HG03045 (cell line): ENCODE measurements at regions not wholly inside any gene's neighbourhood (a gene's known extent, or its start where the extent isn't known, plus 50 kb on each side); places are given as distances from the start of the nearest gene placed in this dataset.
A peak's percentile ranks its signal among the peaks of the same experiment; 100 is the strongest.
"Not testable (repeated sequence)": the region's sequence is repeated elsewhere in the genome, so short reads cannot be mapped to it uniquely, and the experiment has no call there.

ENCODE experiments used
- ATAC-seq: cut with Tn5 transposase; IDR thresholded peaks from one replicate; pipeline ENCODE4 v1.9.1; 2021; ENCODE audit warnings: mild to moderate bottlenecking, moderate library complexity; ENCODE audit not compliant: unreplicated experiment

DNA sequence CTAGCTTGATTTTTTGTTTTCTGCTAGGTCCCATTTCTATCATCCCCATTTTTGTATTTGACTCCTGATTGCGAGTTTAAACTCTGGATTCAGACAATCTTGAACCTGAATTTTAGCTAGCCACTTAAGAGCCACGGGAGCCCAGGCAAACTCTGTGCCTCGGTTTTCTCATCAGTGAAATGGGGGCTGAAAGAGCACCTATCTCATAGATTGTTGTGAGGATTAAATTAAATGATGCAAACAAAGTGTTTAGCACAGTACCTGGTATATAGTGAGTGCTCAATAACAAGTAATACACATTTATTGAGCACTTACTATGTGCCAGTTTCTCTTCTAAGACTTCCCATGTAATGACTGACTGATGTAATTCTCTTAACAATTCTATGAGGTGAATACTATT, 158.1 kb upstream of the POU3F1 start:
- no peak for ATAC-seq

DNA sequence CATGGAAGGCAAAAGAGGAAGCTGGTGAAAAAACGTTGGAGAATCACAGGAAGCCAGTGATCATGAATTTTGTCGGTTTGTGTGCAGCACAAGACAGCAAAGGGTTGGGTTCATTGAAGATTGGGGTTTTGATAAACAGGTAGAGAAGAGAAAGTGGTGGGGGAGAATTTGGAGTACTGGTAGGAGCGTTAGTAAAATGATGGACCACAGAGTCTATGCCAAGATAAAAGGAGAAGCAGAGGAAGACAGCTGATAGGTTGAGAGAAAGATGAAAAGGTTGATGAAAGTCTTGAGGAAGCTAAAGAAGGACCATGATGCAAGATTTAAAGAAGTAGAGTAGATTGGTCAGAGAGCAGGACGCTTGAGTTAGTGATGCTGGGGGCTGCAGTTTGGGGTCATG, 156.8 kb upstream of the POU3F1 start:
- no peak for ATAC-seq

DNA sequence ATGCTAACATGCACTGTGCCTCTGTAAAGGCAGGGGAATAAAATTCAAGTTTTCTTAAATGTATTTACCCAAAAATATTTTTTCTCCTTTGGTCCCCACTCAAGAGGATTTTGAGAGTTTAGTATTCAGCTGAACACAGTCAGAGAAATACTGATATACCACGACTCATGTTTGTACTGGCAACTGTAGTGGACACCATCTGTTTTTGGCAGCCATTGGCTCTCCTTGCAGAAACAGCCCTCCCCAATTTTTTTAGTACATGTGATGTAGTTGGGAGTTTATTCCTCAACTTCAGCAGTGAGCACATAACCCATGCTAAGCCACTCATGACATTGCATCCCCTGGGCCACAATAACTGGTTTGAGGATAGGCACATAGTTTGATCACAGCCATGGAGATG, 154.8 kb upstream of the POU3F1 start:
- no peak for ATAC-seq

DNA sequence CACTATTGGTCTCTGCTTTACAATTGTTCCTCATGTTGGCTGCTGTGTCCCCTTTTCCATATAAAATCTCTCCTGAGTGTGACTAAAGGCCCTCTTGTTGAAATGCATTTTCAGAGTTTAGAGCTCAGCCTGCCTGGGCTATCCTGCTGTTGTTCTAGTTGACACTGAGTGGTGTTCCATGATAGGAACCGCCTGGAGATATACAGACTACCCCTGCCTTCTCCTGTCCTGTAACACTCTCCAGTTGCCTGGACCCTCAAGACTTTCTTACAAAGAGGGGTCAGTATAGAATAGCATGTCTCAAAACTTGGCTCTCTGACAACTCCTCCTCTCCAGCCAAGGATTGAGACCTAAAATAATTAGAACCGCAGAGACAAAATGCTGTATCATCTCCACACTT, 152.0 kb upstream of the POU3F1 start:
- no peak for ATAC-seq

DNA sequence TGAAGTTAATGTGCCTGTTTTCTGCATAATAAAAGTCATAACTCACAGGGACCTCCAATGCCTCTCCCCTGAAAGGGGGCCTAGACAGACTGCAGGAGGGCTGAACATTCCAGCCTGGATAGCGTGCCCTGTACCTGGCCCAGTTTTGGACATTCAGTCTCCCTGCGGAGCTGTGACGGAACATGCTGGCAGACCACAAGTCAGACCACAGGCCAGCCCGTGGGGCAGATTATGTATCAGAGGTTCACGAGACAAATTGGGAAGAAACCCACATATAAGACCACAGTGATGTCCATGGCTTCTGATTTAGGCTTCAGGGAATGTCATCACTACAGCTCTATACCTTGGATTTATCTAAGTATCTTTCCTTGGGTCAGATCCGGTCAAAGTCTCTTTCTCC, 151.5 kb upstream of the POU3F1 start:
- no peak for ATAC-seq

DNA sequence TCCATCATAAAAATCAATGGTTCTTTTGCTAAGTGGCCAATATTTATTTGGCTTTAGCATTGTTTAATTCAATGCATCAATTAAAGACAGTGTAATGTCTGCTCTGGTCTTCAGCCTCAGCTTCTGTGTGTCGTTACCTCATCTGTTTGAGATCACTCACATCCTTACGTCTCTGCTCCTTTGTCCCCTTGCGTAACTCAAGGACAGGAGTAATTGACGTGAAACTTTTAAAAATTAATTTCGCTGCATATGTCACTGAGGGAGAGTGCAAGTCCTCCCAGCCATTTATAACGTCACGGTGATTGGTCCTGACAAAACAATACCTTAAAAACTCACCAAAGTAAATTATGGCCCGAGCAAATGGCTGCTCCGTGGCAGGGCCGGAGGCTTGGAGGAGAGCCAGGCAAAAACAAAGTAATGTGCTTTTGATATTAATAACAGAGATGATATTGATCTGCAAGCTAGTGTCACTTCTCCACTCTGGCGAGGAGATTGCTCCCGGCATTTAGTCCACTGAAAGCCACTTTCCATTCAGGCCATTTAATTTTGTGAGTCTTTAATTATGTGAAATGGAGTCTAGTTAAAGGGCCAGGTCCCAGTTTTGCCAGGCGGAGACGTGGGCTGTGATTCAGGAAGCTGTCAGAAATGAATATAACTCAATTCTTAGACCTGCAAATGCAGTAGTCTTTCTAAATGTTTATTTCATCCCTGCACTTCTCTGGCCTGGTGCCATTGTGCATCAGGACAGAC, 150.9 kb upstream of the POU3F1 start:
- ATAC-seq, result no peak

DNA sequence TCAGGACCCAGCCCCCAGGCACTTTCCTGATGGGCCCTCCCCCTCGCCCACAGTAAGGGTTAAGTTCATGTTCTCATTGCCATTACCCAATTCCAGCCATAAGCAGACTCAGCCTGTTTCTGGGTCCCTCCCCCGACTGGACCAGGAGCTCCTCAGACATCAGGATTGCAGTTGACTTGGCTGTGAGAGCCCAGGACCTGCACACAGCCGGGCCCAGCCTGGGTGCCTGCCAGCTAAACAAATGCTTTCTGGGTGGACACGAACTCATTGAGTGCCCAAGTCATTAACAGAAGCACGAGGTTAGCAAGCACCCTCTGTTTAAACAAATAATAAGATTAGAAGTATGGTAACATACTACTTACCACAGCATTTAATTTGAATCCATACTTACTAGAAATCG, 147.9 kb upstream of the POU3F1 start:
- no peak for ATAC-seq

DNA sequence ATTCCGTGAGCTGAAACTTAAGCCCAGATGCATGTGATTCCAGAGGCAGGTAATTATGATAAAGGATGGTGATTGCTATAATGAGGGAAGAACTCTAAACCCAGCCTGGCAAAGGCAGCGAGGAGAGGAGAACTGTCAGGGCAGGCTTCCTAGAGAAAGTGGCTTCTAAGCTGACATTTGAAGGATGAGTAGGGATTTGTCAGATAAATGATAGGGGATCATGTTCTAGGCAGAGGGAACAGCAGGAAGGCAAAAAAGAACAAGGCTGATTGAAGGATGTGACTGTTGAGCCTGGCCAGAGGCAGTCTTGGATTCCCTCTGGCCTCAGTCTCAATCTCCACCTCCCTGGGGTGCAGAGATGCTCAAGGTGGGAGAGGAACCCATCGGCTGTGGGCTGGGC, 146.4 kb upstream of the POU3F1 start:
- no peak for ATAC-seq

DNA sequence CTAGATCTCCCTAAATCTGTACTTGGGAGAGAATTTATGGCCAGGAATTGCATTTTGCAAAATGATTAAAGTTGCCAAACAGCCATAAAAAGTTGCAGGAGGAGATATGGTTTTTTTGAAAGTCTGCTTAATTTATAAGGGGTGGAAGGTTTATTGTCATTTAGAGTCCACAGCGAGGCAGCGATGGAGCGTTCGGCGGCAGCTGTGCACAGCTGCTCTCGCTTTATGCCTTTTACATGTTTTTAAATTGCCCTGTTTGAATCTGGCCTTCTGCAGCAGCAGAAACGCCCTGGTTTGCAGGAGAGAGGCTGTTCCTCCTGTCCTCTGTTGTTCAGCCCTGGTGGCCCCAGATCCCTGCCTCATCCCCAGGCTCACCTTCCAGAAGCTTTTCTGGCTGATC, 144.9 kb upstream of the POU3F1 start:
- ATAC-seq, result no peak

DNA sequence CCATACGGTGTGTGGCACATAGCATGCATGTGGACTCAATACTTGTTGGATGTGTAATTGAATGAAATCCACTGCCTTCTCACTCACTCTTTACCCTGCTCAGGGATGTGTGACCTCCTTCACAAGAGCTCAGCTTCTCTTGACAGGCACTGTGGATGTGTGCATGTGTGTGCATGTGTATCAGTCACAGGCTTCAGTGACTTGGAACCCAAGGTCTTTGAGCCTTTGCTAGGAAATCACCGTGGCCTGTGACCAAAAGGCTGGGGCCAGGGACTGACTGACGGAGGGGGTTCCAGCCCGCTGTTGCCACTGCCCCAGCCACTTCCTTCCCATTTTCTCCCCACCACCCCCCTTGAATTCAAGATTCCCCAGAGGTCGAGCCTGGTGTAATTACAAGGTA, 144.4 kb upstream of the POU3F1 start:
- no peak for ATAC-seq

DNA sequence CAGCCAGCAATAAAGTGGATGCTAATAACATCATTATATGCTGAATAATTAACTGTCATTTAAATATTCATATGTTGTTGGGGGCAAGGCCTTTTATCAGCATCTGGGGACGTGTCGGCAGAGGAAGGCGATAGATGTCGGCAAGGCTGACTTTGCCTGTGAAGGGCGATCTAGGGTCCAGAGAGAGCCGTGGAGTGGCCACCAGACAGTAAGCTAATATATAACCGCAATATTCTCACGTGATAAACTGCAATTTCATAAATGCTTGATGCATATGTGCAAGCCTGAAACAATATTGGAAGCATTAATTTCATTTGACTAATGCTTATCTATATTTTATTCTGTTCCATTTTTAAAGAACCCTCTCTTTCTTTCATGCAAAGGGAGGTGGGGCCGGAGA, 141.0 kb upstream of the POU3F1 start:
- ATAC-seq, result no peak

DNA sequence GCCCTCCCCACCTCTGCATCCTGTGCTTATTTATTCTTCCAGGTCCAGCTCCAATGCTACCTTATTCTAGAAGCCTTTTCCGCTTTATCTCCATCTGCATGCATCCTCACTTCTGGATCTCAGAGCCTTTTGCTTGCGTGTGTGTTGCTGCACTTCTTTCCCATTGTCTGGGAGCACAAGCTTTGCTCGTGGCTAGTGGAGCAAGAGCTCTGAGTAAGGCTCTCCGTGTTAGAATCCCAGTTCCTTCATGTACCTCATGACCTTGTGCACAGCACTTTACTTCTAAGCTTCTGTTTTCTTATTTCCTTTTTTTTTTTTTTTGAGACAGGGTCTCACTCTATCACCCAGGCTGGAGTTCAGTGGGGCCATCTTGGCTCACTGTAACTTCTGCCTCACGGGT, 140.0 kb upstream of the POU3F1 start:
- ATAC-seq, result no peak

DNA sequence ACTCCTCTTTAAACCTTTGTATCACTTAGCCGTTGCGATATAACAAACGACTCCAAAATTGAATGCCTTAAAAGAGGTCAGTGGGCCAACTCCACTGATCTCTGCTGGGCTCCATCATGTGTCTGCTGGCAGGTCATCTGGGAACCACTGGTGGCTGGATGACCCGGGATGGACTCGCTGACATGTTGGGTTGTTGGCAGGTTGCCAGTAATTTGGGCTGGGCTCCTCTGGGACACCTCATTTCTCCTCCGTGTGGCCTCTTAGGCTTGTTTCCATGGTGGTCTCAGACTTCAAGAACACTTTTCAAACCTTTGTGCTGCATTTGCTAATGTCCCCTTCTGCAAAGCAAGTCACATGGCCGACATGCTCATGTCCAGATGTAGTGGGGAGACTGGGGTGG, 139.3 kb upstream of the POU3F1 start:
- ATAC-seq, result no peak

DNA sequence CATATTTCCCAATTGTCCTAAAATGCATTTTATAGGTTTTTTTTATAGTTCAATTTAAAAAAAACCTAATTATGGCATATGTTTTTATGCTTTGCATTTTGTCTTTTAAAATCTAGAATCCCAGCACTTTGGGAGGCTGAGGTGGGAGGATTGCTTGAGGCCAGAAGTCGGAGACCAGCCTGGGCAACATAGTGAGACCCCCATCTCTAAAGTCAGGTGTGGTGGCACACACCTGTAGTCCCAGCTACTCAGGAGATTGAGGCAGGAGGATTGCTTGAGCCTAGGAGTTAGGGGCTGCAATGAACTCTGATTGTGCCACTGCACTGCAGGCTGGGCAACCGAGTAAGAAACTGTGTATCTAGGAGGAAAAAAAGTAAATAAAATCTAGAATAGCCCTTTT, 137.2 kb upstream of the POU3F1 start:
- ATAC-seq, result no peak

DNA sequence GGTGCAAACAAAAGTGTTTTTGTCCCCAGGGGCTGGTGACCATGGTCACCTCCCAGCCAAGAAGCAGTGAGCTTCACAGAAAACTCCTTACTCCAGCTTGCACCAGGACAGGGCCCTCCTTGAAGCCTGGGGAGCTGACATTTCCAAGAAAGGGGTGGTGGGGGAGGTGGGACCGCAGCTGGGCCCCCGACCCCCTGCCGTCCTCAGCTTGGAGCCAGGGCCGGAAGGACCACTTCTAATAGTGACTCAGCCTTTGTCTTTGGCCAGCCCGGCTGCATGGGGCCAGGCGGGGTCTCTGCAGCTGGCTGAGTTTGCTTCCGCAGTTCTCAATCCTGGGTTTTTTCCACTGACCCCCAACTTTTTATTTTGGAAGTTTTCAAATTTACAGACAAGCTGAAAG, 136.5 kb upstream of the POU3F1 start:
- ATAC-seq, result no peak

DNA sequence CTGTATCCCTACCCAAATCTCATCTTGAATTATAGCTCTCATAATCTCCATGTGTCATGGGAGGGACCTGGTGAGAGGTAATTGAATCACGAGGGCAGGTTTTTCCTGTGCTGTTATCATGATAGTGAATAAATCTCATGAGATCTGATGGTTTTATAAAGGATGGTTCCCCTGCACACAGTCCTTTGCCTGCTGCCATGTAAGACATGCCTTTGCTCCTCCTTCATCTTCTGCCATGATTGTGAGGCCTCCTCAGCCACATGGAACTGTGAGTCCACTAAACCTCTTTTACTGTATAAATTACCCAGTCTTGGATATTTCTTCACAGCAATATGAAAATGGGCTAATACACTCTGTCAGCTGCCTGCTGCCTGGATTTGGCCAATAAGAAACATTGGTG, 133.8 kb upstream of the POU3F1 start:
- not testable (repeated sequence) for ATAC-seq

DNA sequence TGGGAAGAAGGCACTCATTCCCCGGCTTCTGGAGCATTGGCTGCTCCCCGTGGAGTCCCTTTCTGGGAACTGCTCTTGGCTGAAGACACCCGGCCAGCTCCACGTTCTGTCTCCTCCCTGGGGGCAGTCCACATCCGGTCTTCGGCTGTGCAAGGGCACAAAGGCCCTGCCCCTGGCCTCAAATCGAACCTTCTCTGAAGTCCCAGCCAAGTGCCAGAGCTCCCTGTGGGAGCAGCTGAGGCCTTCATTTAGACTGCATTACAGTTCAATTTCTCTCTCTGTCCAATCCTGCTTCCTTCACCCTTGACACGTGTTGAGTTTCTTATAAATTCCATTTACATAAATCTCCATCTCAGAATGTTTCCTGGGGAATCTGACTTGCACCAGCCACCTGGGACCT, 132.9 kb upstream of the POU3F1 start:
- no peak for ATAC-seq

DNA sequence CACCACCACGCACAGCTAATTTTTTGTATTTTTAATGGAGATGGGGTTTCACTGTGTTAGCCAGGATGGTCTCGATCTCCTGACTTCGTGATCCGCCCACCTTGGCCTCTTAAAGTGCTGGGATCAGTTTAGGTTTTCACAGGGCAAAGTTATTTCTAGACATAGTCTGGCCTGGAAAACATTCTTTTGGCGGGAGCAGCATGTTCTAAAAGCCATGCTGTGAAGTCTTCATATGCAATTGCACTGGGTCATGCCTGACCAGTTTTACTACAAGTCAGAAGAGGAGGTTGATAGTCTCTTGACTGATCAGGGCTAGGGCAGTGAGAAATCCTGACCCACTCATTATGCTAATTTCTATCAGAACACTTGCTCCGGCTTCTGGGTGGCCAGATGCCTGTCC, 131.6 kb upstream of the POU3F1 start:
- ATAC-seq, result no peak

DNA sequence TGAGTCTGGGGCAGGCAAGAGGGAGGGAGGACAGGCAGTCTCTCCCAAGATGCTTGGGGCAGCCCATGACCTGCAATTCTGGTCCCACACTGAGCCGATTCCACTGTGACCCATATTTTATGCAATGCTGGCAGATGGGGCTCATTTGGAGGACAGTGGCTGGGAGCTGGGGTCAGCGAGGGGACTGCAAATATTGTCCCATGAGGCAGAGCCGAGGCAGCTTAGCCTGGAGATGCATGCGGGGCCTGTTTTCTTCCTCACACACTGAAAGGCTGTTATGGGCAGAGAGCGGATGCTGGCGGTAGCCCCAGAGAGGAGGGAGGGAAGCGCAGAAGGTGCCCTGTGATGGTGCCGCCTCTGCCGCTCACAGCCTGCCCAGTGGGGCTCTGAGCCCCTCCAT, 128.5 kb upstream of the POU3F1 start:
- ATAC-seq, result no peak

DNA sequence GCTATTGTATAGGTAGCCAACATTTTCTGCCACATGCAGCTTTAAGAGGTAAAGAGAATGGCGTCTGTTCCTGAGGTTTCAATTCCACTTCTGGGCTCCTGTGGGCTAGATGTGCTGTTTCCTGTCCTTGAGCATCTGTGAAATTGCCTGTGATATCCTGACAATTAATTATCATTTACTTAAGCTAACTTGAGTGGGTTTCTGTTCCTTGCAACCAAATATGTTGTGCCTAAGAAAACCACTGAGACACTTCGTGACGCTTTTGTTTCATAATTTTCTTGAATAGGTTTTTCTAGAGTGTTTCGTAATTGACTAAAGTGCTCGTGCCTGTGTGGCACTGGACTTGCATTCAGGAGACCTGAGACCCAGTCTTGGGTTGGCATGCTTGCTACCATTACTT, 127.3 kb upstream of the POU3F1 start:
- no peak for ATAC-seq

DNA sequence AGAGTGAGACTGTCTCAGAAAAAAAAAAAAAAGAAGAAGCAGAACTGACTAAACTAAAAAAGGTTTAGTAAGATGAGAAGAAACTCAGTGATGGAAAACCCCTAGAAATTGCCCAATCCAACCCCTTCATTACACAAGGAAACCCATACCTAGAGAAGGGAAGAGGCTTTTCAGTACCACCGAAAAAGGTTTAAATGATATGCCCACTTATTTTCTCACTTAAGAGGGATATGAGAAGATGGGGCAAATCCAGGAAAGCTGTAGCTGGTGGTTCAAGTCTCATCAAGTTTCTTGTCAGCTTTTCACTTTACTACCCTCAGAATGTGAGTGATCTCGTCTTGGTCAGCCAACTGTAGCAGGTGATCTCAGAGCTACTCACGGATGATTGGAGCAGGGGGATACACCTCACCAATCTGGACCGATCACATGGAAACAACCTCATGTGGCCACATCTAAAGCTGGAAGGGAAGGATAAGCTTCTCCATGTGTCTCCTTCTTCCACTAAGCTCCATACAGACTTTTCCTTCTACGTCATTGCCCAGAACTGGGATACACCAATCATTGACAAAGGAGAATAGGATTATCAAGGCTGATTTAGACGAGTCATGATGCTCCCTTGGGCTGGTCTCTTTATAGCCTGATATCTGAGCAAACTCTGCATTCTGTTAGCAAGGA, 126.7 kb upstream of the POU3F1 start:
- peak; percentile 47 for ATAC-seq

DNA sequence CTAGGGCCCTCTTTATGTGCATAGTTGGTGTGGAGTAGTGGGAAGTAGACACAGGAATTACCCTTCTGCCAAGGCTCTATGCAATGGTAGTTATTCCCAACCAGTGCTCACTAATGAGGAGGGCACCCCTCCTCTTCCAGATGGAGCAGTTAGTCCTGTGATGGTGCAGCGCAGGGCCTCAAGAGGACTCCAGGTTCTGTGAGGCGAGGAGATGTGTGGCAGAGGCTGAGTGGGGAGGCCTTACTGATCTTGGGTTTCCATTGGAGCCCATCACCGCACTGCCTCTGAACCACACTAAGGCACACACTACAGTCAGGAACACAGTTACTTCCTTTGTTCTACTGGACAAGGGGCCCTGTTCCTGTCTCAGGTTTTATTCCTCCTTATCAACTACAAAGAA, 122.5 kb upstream of the POU3F1 start:
- ATAC-seq, result no peak

DNA sequence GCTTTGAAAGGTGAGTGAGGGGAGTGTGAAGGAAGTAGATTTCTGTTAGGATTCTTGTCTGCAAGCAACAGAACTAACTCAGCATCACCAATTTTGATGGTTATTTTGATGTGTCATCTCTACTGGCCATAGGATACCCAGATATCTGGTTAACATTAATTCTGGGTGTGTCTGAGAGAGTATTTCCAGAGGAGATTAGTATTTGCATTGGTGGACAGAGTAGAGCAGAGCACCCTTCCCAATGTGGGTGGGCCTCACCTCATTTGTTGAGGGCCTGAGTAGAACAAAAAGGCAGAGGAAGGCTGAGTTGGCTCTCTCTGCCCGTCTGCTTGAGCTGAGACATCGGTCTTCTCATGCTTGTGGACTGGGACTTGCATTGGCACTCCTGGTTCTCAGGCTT, 121.8 kb upstream of the POU3F1 start:
- ATAC-seq, result no peak
